ENCODE measurements at regions not wholly inside any gene's neighbourhood (a gene's known extent, or its start where the extent isn't known, plus 50 kb on each side); places are given as distances from the start of the nearest gene placed in this dataset.

GRCh38 chr6:69527921-69528476 is 268.8 kb downstream of the LMBRD1 start:
- no peak for TF ChIP-seq CTCF (IDR thresholded peaks at IDR 0.05)
- TF ChIP-seq ZFX (IDR thresholded peaks at IDR 0.05; ENCODE audit: borderline replicate concordance), result no peak

Data from 22Rv1 (cell line).